ENCODE measurements at regions not wholly inside any gene's neighbourhood (a gene's known extent, or its start where the extent isn't known, plus 50 kb on each side); places are given as distances from the start of the nearest gene placed in this dataset.

DNA sequence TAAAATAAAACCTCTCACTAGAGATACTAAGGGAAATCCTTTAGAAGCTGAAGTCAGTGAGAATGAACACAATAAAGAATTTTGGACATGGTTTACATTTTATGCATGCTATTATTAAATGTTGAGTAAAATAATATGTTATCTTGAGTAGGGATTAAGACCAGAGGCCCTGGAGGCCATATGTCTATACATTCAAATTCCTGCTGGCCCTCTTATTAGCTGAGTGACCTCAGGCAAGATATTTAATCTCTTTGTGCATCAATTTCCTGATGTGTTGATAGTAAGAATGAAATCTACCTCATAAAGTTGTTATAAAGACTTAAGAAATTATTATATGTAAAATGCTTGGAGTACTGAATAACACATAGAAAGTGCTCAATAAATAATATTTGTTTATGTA, 281.1 kb upstream of the KLF4 start:
- TF ChIP-seq, protein P1, sequence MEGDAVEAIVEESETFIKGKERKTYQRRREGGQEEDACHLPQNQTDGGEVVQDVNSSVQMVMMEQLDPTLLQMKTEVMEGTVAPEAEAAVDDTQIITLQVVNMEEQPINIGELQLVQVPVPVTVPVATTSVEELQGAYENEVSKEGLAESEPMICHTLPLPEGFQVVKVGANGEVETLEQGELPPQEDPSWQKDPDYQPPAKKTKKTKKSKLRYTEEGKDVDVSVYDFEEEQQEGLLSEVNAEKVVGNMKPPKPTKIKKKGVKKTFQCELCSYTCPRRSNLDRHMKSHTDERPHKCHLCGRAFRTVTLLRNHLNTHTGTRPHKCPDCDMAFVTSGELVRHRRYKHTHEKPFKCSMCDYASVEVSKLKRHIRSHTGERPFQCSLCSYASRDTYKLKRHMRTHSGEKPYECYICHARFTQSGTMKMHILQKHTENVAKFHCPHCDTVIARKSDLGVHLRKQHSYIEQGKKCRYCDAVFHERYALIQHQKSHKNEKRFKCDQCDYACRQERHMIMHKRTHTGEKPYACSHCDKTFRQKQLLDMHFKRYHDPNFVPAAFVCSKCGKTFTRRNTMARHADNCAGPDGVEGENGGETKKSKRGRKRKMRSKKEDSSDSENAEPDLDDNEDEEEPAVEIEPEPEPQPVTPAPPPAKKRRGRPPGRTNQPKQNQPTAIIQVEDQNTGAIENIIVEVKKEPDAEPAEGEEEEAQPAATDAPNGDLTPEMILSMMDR (conservative IDR thresholded peaks at IDR 0.05; ENCODE audit: low read depth, low read length): no peak
- TF ChIP-seq NFE2L2 (IDR thresholded peaks at IDR 0.05; ENCODE audit: low read depth, low read length) (no peak), FOS (IDR thresholded peaks at IDR 0.05; ENCODE audit: low read depth, low read length) (no peak), RFX5 (IDR thresholded peaks at IDR 0.05; ENCODE audit: low read depth, low read length) (no peak), MXI1 (IDR thresholded peaks at IDR 0.05; ENCODE audit: borderline replicate concordance, low read depth, low read length) (no peak), POLR2A (IDR thresholded peaks at IDR 0.05; ENCODE audit: low read depth, low read length) (no peak), CEBPB (IDR thresholded peaks at IDR 0.05; ENCODE audit: low read depth, low read length) (no peak)
